ENCODE measurements at regions not wholly inside any gene's neighbourhood (a gene's known extent, or its start where the extent isn't known, plus 50 kb on each side); places are given as distances from the start of the nearest gene placed in this dataset.

- no peak overlapping the region for H3K27ac ChIP-seq
- TF ChIP-seq ZFX (IDR thresholded peaks at IDR 0.05) (no peak), CTCF (conservative IDR thresholded peaks at IDR 0.05) (no peak)
Measured at GRCh38 chr9:17862101-17862500, 283.2 kb downstream of the SH3GL2 start.

GRCh38 chr9:17862629-17863028 is 283.8 kb downstream of the SH3GL2 start:
- no peak for TF ChIP-seq CTCF (conservative IDR thresholded peaks at IDR 0.05)
- no peak for TF ChIP-seq ZFX (IDR thresholded peaks at IDR 0.05)
- H3K27ac ChIP-seq = no peak overlapping the region

GRCh38 chr9:17863213-17863883 is 284.5 kb downstream of the SH3GL2 start:
- TF ChIP-seq ZFX (IDR thresholded peaks at IDR 0.05) (no peak), CTCF (conservative IDR thresholded peaks at IDR 0.05) (no peak)
- no peak overlapping the region for H3K27ac ChIP-seq

- no peak for TF ChIP-seq ZFX (IDR thresholded peaks at IDR 0.05)
- H3K27ac ChIP-seq = no peak overlapping the region
Measured at GRCh38 chr9:17863924-17864323, 285.1 kb downstream of the SH3GL2 start.

- TF ChIP-seq ZFX (IDR thresholded peaks at IDR 0.05) (no peak), CTCF (conservative IDR thresholded peaks at IDR 0.05) (no peak)
- H3K27ac ChIP-seq = no peak overlapping the region
Measured at GRCh38 chr9:17864951-17865350, 286.1 kb downstream of the SH3GL2 start.

GRCh38 chr9:17865881-17866280 is 287.0 kb downstream of the SH3GL2 start:
- TF ChIP-seq ZFX (IDR thresholded peaks at IDR 0.05) (no peak), CTCF (conservative IDR thresholded peaks at IDR 0.05) (no peak)
- H3K27ac ChIP-seq = no peak overlapping the region

GRCh38 chr9:17870722-17871121 is 291.9 kb downstream of the SH3GL2 start:
- no peak overlapping the region for H3K27ac ChIP-seq
- TF ChIP-seq ZFX (IDR thresholded peaks at IDR 0.05) (no peak), CTCF (conservative IDR thresholded peaks at IDR 0.05) (no peak)

- no peak for TF ChIP-seq CTCF (conservative IDR thresholded peaks at IDR 0.05)
- TF ChIP-seq ZFX (IDR thresholded peaks at IDR 0.05) = no peak
Measured at GRCh38 chr9:17871213-17871890, 292.5 kb downstream of the SH3GL2 start.

More at GRCh38 chr9:17871213-17871890, 292.5 kb downstream of the SH3GL2 start:
- H3K27ac ChIP-seq = no peak overlapping the region

All from C4-2B (cell line).